ENCODE measurements at regions not wholly inside any gene's neighbourhood (a gene's known extent, or its start where the extent isn't known, plus 50 kb on each side); places are given as distances from the start of the nearest gene placed in this dataset.

DNA sequence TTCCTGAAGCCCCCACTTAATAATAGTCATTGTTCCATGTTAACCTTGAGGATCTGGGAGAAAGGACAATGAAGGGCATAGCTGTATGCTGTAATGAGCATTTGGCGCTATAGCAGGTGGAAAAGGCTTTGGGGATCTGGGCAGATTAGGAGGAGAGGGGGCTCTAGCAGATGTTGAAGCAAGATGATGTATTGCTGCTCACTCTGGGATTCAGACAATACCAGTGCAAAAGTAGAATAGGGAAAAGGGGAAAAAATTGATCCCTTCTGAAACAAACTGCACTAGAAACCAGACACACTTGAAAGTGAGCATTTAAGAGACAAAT, 575.3 kb upstream of the MEF2C start:
- Histone ChIP-seq H3K27ac (ENCODE audit: low read length) (no peak overlapping the region), H3K27me3 (ENCODE audit: insufficient read depth, low read depth, low read length) (no peaks in the 10 kb centered on the region), H3K36me3 (ENCODE audit: insufficient read depth, low read length) (no peaks in the 10 kb centered on the region), H3K4me2 (ENCODE audit: low read length) (no peak overlapping the region), H3K9me3 (ENCODE audit: low read length) (no peaks in the 10 kb centered on the region), H3K4me3 (ENCODE audit: low read length) (no peak overlapping the region), H3K9me2 (ENCODE audit: insufficient read depth, low read length) (no peaks in the 10 kb centered on the region), H4K20me1 (ENCODE audit: insufficient read depth) (no peaks in the 10 kb centered on the region), H3K9ac (ENCODE audit: low read length) (no peak overlapping the region), H2AFZ (ENCODE audit: low read depth, low read length) (no peak overlapping the region), H3K79me2 (replicated peaks; ENCODE audit: insufficient read depth, low read length) (no peaks in the 10 kb centered on the region), H3F3A (ENCODE audit: insufficient read depth, low read length, poor library complexity, severe bottlenecking) (no peaks in the 10 kb centered on the region)
- no peak for TF ChIP-seq SMC3 (conservative IDR thresholded peaks at IDR 0.05; ENCODE audit: poor library complexity)
- no peak for TF ChIP-seq MXI1 (conservative IDR thresholded peaks at IDR 0.05; ENCODE audit: poor library complexity, severe bottlenecking)
- TF ChIP-seq CTCF (IDR thresholded peaks at IDR 0.05; ENCODE audit: poor library complexity, severe bottlenecking): no peak
- TF ChIP-seq POLR2AphosphoS5 (IDR thresholded peaks at IDR 0.05): no peak
- TF ChIP-seq, protein P1, sequence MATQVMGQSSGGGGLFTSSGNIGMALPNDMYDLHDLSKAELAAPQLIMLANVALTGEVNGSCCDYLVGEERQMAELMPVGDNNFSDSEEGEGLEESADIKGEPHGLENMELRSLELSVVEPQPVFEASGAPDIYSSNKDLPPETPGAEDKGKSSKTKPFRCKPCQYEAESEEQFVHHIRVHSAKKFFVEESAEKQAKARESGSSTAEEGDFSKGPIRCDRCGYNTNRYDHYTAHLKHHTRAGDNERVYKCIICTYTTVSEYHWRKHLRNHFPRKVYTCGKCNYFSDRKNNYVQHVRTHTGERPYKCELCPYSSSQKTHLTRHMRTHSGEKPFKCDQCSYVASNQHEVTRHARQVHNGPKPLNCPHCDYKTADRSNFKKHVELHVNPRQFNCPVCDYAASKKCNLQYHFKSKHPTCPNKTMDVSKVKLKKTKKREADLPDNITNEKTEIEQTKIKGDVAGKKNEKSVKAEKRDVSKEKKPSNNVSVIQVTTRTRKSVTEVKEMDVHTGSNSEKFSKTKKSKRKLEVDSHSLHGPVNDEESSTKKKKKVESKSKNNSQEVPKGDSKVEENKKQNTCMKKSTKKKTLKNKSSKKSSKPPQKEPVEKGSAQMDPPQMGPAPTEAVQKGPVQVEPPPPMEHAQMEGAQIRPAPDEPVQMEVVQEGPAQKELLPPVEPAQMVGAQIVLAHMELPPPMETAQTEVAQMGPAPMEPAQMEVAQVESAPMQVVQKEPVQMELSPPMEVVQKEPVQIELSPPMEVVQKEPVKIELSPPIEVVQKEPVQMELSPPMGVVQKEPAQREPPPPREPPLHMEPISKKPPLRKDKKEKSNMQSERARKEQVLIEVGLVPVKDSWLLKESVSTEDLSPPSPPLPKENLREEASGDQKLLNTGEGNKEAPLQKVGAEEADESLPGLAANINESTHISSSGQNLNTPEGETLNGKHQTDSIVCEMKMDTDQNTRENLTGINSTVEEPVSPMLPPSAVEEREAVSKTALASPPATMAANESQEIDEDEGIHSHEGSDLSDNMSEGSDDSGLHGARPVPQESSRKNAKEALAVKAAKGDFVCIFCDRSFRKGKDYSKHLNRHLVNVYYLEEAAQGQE (IDR thresholded peaks at IDR 0.05; ENCODE audit: borderline replicate concordance): no peak
- no peak for TF ChIP-seq EP300 (conservative IDR thresholded peaks at IDR 0.05; ENCODE audit: poor library complexity, severe bottlenecking)
- TF ChIP-seq RAD21 (conservative IDR thresholded peaks at IDR 0.05): no peak
- no peak for TF ChIP-seq EZH2 (IDR thresholded peaks at IDR 0.05; ENCODE audit: borderline replicate concordance, insufficient read depth, low read length, poor library complexity, severe bottlenecking)
- TF ChIP-seq TAF1 (IDR thresholded peaks at IDR 0.05; ENCODE audit: low read depth): no peak

DNA sequence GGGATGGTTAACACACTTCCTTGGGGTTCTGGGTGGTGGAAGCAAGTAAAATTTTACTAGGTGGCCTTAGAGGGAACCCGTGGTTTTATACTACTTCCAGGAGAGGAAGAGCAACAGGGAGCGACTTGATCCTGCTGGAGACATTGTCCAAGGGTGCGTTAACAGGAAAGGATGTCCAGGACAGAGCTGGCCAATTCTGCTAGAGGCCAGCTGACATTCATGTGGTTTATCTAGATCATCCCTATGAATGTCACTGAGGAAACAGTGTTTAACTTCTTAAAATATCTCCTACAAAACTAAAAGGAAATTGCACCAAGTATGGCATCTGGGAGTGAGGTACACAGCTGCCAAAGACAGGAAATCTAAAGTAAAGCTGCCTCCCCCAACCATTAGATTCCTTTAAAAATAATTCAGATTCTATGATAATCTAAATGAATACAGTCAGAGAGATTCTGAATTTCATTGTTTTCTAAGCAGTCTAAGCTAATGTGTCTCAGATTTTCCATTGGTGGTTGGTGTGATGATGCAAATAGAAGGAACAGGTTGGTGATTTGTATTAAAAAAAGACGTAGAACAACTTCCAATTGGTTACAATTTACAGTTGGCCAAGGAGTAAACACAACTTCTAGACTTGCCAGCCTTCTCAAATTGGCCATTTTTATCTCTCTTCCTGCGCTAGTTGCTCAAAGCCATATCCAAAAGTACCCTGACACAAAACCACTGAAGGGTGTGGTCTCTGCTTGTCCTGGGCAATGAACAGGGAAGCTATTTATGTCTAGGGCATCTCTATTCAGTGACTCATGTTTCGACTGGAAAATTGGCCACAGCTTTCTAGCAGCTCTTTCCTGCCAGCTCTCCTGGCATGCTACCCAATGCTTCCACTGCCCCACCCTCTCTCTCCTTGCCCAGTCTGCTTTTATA, 574.7 kb upstream of the MEF2C start:
- TF ChIP-seq TAF1 (IDR thresholded peaks at IDR 0.05; ENCODE audit: low read depth) (no peak), EP300 (conservative IDR thresholded peaks at IDR 0.05; ENCODE audit: poor library complexity, severe bottlenecking) (no peak), POLR2AphosphoS5 (IDR thresholded peaks at IDR 0.05) (no peak), MXI1 (conservative IDR thresholded peaks at IDR 0.05; ENCODE audit: poor library complexity, severe bottlenecking) (no peak), RAD21 (conservative IDR thresholded peaks at IDR 0.05) (no peak), SMC3 (conservative IDR thresholded peaks at IDR 0.05; ENCODE audit: poor library complexity) (no peak), CTCF (IDR thresholded peaks at IDR 0.05; ENCODE audit: poor library complexity, severe bottlenecking) (no peak)
- TF ChIP-seq, protein P1 (IDR thresholded peaks at IDR 0.05; ENCODE audit: borderline replicate concordance): no peak
- Histone ChIP-seq H3K27ac (ENCODE audit: low read length) (no peak overlapping the region), H3K4me3 (ENCODE audit: low read length) (no peak overlapping the region), H3K9me3 (ENCODE audit: low read length) (no peaks in the 10 kb centered on the region), H3K9me2 (ENCODE audit: insufficient read depth, low read length) (no peaks in the 10 kb centered on the region), H2AFZ (ENCODE audit: low read depth, low read length) (no peak overlapping the region), H3K36me3 (ENCODE audit: insufficient read depth, low read length) (no peaks in the 10 kb centered on the region), H3K27me3 (ENCODE audit: insufficient read depth, low read depth, low read length) (no peaks in the 10 kb centered on the region), H3K79me2 (replicated peaks; ENCODE audit: insufficient read depth, low read length) (no peaks in the 10 kb centered on the region), H4K20me1 (ENCODE audit: insufficient read depth) (no peaks in the 10 kb centered on the region), H3F3A (ENCODE audit: insufficient read depth, low read length, poor library complexity, severe bottlenecking) (no peaks in the 10 kb centered on the region), H3K4me2 (ENCODE audit: low read length) (no peak overlapping the region), H3K9ac (ENCODE audit: low read length) (no peak overlapping the region)

Data from neural cell (in vitro differentiated cells).